NT2/D1 (cell line): ENCODE measurements at regions not wholly inside any gene's neighbourhood (a gene's known extent, or its start where the extent isn't known, plus 50 kb on each side); places are given as distances from the start of the nearest gene placed in this dataset.

Experiments used
- DNase-seq: peaks from one replicate; pipeline ENCODE4 v3.0.0-alpha.2; 2011; ENCODE audit warnings: low read depth, low spot score
- H3K27me3 ChIP-seq: 2 replicates; pipeline ENCODE4 v1.6.0; 2011; ENCODE audit warnings: mild to moderate bottlenecking; ENCODE audit not compliant: insufficient read length, insufficient read depth
- H3K36me3 ChIP-seq: 2 replicates; pipeline ENCODE4 v1.6.1; 2011; ENCODE audit warnings: mild to moderate bottlenecking, low read length, mixed read lengths; ENCODE audit not compliant: insufficient read depth, insufficient read length
- H3K4me1 ChIP-seq: 2 replicates; pipeline ENCODE4 v1.5.1; 2011; ENCODE audit not compliant: insufficient read depth, insufficient read length
- H3K4me3 ChIP-seq: 2 replicates; pipeline ENCODE4 v1.5.1; 2011; ENCODE audit warnings: low read depth; ENCODE audit not compliant: insufficient read length
- H3K9ac ChIP-seq: 2 replicates; pipeline ENCODE4 v1.6.0; 2011; ENCODE audit warnings: low read depth; ENCODE audit not compliant: insufficient read length
- H3K9me3 ChIP-seq: 2 replicates; pipeline ENCODE4 v1.5.1; 2011; ENCODE audit warnings: mild to moderate bottlenecking, low read length; ENCODE audit not compliant: insufficient read depth
- SUZ12 ChIP-seq: IDR thresholded peaks from 2 replicates; pipeline ENCODE4 v1.6.1; 2011; ENCODE audit not compliant: insufficient read length, insufficient read depth; ENCODE audit errors: extremely low read depth
- YY1 ChIP-seq: IDR thresholded peaks from 2 replicates; pipeline ENCODE4 v1.6.1; 2011; ENCODE audit not compliant: insufficient read length, insufficient read depth
- ZNF274 ChIP-seq: IDR thresholded peaks from 2 replicates; pipeline ENCODE4 v1.6.1; 2011; ENCODE audit warnings: mild to moderate bottlenecking, low read depth, low read length

- no peaks in the 10 kb centered on the region for H3K4me1 ChIP-seq
- TF ChIP-seq SUZ12: no peak
- TF ChIP-seq YY1: no peak
- no peak for TF ChIP-seq ZNF274
Measured at GRCh38 chr6:167548451-167548850, 223.6 kb downstream of the TTLL2 start.

GRCh38 chr6:167549213-167549612 lies 224.3 kb downstream of the TTLL2 start:
- no peak for TF ChIP-seq SUZ12
- no peak for TF ChIP-seq YY1
- no peak for TF ChIP-seq ZNF274
- Histone ChIP-seq H3K4me3 (no peak overlapping the region), H3K9ac (no peak overlapping the region), H3K9me3 (no peaks in the 10 kb centered on the region), H3K36me3 (no peaks in the 10 kb centered on the region), H3K4me1 (no peaks in the 10 kb centered on the region), H3K27me3 (no peaks in the 10 kb centered on the region)
- DNase-seq: no peak

More at GRCh38 chr6:167548451-167548850, 223.6 kb downstream of the TTLL2 start:
- H3K9ac ChIP-seq: no peak overlapping the region
- H3K4me3 ChIP-seq: no peak overlapping the region
- no peaks in the 10 kb centered on the region for H3K27me3 ChIP-seq
- no peak for DNase-seq
- H3K36me3 ChIP-seq: no peaks in the 10 kb centered on the region
- H3K9me3 ChIP-seq: no peaks in the 10 kb centered on the region

GRCh38 chr6:167550941-167551627 lies 226.2 kb downstream of the TTLL2 start:
- no peak for DNase-seq
- TF ChIP-seq ZNF274: no peak
- TF ChIP-seq YY1: no peak
- TF ChIP-seq SUZ12: no peak
- H3K9ac ChIP-seq: no peak overlapping the region
- no peaks in the 10 kb centered on the region for H3K4me1 ChIP-seq
- no peaks in the 10 kb centered on the region for H3K36me3 ChIP-seq
- H3K4me3 ChIP-seq: no peak overlapping the region
- H3K27me3 ChIP-seq: no peaks in the 10 kb centered on the region
- no peaks in the 10 kb centered on the region for H3K9me3 ChIP-seq

DNA sequence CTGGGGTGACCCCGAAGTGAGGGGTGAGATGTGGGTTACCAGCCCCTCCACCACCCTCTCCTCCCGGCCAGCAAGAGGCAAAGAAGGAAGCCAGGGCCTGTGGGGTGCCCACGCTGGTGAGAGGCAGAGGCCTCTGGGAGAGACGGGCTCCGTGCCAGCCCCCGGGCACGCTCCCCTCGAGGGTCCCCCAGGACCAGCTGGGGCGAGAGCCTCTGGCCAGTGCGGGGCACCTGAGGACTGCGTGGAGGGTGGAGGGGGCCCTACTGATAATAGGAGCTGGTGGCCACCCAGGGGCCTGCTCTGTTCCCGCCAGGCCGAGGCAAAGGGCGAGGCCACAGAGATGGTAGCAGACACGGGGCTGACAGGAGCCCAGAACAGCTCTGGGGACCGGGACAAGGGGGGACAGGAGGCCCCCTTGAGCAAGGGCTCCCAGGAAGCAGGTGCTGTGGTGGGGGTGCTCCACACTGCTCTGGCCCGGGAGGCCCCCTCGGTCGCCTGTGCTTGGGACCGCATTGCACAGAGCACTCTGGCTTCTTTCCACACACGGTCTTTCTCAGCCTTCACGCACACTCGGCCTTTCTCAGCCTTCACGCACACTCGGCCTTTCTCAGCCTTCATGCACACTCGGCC lies 226.9 kb downstream of the TTLL2 start:
- Histone ChIP-seq H3K4me3 (no peak overlapping the region), H3K27me3 (no peaks in the 10 kb centered on the region), H3K9ac (no peak overlapping the region), H3K9me3 (no peaks in the 10 kb centered on the region; the same call in 1 of the 2 replicates), H3K4me1 (no peaks in the 10 kb centered on the region), H3K36me3 (no peaks in the 10 kb centered on the region)
- TF ChIP-seq ZNF274 (no peak), YY1 (no peak), SUZ12 (no peak)
- DNase-seq: no peak

GRCh38 chr6:167552258-167552630 lies 227.4 kb downstream of the TTLL2 start:
- no peaks in the 10 kb centered on the region for H3K4me1 ChIP-seq
- no peak for DNase-seq
- H3K9me3 ChIP-seq: no peaks in the 10 kb centered on the region; the same call in 1 of the 2 replicates
- H3K27me3 ChIP-seq: no peaks in the 10 kb centered on the region
- no peaks in the 10 kb centered on the region for H3K36me3 ChIP-seq
- H3K4me3 ChIP-seq: no peak overlapping the region
- TF ChIP-seq YY1: no peak
- TF ChIP-seq SUZ12: no peak
- no peak for TF ChIP-seq ZNF274
- H3K9ac ChIP-seq: no peak overlapping the region

GRCh38 chr6:167552961-167553735 lies 228.3 kb downstream of the TTLL2 start:
- no peaks in the 10 kb centered on the region for H3K27me3 ChIP-seq
- DNase-seq: no peak
- H3K4me3 ChIP-seq: no peak overlapping the region
- no peak overlapping the region for H3K9ac ChIP-seq
- TF ChIP-seq ZNF274 (no peak), SUZ12 (no peak), YY1 (no peak)
- H3K4me1 ChIP-seq: no peaks in the 10 kb centered on the region
- H3K9me3 ChIP-seq: no peaks in the 10 kb centered on the region; the same call in 1 of the 2 replicates
- H3K36me3 ChIP-seq: no peaks in the 10 kb centered on the region

GRCh38 chr6:167553736-167554119 lies 228.8 kb downstream of the TTLL2 start:
- Histone ChIP-seq H3K9ac (no peak overlapping the region), H3K36me3 (no peaks in the 10 kb centered on the region), H3K9me3 (no peaks in the 10 kb centered on the region; the same call in 1 of the 2 replicates), H3K4me3 (no peak overlapping the region), H3K4me1 (no peaks in the 10 kb centered on the region), H3K27me3 (no peaks in the 10 kb centered on the region)
- no peak for DNase-seq
- TF ChIP-seq SUZ12 (no peak), ZNF274 (no peak), YY1 (no peak)
